ENCODE measurements at regions not wholly inside any gene's neighbourhood (a gene's known extent, or its start where the extent isn't known, plus 50 kb on each side); places are given as distances from the start of the nearest gene placed in this dataset.
A peak's percentile ranks its signal among the peaks of the same experiment; 100 is the strongest.

DNA sequence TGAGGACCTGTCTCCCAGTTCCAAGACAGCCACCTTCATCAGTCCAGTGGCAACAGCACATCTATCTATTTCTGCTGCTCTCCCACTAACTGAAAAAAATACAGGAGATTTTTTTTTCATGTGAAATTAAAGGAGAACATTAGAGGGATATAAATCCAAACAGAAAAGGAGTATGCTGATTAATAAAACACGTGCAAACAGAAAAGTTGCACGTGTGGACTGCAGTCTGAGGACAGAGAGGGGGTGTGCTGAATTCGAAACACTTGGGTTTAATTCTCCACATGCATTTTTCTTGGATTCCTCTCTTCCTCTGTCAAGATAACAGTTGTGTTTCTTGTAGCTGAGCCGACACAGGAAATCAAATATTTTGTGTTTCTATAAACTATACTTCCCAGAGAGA lies 113.4 kb downstream of the CYRIA start:
- no peak overlapping the region for H3K4me3 Mint-ChIP-seq
- H3K27ac Mint-ChIP-seq: no peak overlapping the region
- ATAC-seq (replicated peaks): no peak
- no peaks in the 10 kb centered on the region for H3K27me3 Mint-ChIP-seq
- no peak for DNase-seq
- peaks cover 11% of the 10 kb centered on the region for H3K36me3 Mint-ChIP-seq (ENCODE audit: insufficient read depth)
- no peaks in the 10 kb centered on the region for H3K4me1 Mint-ChIP-seq (ENCODE audit: low read depth in 2 of 2)
- H3K9me3 Mint-ChIP-seq: peaks cover 0 to 8% of the 10 kb centered on the region in 2 donors

DNA sequence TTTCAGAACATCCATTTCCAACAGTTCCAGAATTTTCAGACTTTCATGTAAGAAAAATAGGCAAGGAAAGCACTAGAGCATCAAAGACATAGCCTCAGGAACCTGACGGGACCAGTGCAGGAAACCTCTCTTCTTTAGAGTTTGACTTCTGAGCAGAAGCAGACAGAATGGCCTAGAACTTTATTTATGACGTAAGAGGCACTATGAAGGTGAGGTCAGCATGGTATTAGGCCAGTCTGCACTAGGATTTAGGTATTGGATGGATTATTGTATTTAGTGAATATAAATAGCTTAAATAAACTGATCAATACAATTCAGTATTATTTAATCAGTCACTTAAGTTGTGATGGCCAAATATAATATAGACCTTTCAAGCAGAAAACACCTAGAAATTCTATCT lies 117.6 kb downstream of the CYRIA start:
- no peak overlapping the region for H3K27ac Mint-ChIP-seq
- no peak for DNase-seq
- H3K9me3 Mint-ChIP-seq: no peaks in the 10 kb centered on the region
- no peaks in the 10 kb centered on the region for H3K36me3 Mint-ChIP-seq (ENCODE audit: insufficient read depth)
- no peak for ATAC-seq (replicated peaks)
- no peak overlapping the region for H3K4me3 Mint-ChIP-seq
- no peaks in the 10 kb centered on the region for H3K27me3 Mint-ChIP-seq
- no peaks in the 10 kb centered on the region for H3K4me1 Mint-ChIP-seq (ENCODE audit: low read depth in 2 of 2)

DNA sequence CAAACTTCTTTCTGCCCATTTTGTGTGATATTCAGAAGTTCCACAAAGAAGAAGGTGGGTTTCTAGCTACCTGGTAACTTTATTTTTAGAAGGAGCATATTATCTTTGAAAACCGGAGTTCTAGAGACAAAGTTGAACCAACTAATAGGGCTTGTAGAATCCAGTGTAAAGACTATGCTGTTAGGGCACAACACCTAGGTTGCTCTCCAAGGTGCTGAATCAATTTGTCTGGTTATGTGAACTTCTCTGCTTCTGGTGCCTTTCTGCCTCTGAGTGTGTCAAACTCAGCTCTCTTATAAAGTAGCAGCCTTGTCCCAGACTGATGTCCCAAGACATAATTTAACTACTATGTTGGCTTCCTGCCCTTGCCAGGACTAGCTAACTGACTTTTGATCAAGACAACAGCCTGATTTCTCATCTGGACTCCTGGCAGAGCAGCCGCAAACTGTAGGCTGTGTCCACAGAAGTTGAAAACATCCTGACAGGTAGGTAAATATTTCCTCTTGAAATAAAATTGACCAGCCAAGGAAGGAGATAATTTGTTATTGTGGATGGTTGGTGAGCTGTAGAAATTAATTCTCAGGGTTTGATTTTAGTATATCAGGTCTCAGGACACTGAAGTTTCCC lies 119.4 kb downstream of the CYRIA start:
- Mint-ChIP-seq H3K4me1 (ENCODE audit: low read depth in 2 of 2) (no peaks in the 10 kb centered on the region), H3K9me3 (no peaks in the 10 kb centered on the region), H3K27ac (no peak overlapping the region), H3K36me3 (ENCODE audit: insufficient read depth) (no peaks in the 10 kb centered on the region), H3K27me3 (no peaks in the 10 kb centered on the region), H3K4me3 (no peak overlapping the region)
- peak in 1 of 3 experiments; percentile 11 for DNase-seq
- no peak for ATAC-seq (replicated peaks)

DNA sequence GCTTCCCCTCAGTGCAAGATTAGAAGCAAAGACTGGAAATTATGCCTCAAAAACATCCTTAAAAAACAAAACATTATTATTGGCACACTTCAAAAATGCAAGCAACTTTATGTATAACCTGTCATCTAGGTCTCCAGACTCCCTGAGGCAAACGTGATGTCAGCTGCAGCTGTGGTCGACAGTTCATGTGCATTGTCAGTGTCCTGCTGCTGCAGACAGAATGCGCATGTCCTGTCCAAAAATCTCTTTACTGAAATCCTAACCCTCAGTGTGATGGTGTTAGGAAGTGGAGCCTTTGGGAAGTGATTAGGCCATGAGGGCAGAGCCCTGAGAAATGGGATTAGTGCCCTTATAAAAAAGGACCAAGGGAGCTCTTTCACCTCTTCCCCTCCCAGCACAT lies 126.9 kb downstream of the CYRIA start:
- ATAC-seq (replicated peaks): no peak
- Mint-ChIP-seq H3K9me3 (no peaks in the 10 kb centered on the region), H3K36me3 (ENCODE audit: insufficient read depth) (no peaks in the 10 kb centered on the region), H3K27me3 (peaks cover 7 to 9% of the 10 kb centered on the region in 2 donors), H3K27ac (no peak overlapping the region), H3K4me3 (no peak overlapping the region), H3K4me1 (ENCODE audit: low read depth in 2 of 2) (no peaks in the 10 kb centered on the region)
- no peak for DNase-seq

DNA sequence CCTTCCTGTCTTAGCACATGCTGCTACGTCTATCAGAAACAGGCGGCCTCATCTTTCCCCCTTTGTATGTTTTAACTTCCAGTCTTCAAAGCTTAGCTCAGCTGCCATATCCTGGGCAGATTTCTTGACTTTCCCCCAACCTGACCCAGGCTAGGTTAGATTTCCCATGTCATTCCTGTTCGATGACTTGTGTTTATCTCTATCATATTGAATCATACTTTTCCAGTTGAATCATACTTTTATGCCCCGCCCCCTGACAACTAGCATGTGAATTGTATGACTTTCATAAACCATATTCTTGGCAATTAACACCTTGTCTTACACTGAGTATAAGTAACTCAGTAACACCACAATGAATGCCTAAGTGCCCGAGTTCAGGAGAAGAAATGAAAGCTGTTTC lies 128.3 kb downstream of the CYRIA start:
- no peak overlapping the region for H3K4me3 Mint-ChIP-seq
- H3K27me3 Mint-ChIP-seq: peaks cover 7 to 9% of the 10 kb centered on the region in 2 donors
- no peaks in the 10 kb centered on the region for H3K9me3 Mint-ChIP-seq
- H3K27ac Mint-ChIP-seq: no peak overlapping the region
- ATAC-seq (replicated peaks): no peak
- H3K36me3 Mint-ChIP-seq (ENCODE audit: insufficient read depth): no peaks in the 10 kb centered on the region
- DNase-seq: no peak
- no peaks in the 10 kb centered on the region for H3K4me1 Mint-ChIP-seq (ENCODE audit: low read depth in 2 of 2)

DNA sequence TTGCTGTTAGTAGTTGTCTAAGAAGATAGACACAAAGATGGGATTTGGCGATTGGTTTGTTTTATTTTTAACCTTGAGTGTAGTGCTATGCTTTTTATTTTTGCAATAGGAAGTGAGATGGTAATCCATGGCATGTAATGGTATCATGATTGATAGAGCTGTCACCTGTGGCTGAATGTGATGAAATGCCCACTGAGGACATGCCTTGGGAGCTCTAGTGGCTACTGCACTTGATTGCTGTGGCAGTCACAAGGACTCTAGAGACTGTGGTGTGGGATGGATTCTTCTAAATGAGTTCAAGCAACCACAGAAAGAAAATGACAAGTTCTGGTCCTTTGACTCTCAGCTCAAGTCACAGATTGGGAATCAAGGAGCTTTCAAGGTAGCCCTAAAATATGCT lies 139.4 kb downstream of the CYRIA start:
- Mint-ChIP-seq H3K36me3 (ENCODE audit: insufficient read depth) (no peaks in the 10 kb centered on the region), H3K27me3 (peaks cover 16 to 21% of the 10 kb centered on the region in 2 donors), H3K4me1 (ENCODE audit: low read depth in 2 of 2) (no peaks in the 10 kb centered on the region), H3K9me3 (no peaks in the 10 kb centered on the region), H3K27ac (no peak overlapping the region), H3K4me3 (no peak overlapping the region)
- DNase-seq (no peak), ATAC-seq (replicated peaks) (no peak)

DNA sequence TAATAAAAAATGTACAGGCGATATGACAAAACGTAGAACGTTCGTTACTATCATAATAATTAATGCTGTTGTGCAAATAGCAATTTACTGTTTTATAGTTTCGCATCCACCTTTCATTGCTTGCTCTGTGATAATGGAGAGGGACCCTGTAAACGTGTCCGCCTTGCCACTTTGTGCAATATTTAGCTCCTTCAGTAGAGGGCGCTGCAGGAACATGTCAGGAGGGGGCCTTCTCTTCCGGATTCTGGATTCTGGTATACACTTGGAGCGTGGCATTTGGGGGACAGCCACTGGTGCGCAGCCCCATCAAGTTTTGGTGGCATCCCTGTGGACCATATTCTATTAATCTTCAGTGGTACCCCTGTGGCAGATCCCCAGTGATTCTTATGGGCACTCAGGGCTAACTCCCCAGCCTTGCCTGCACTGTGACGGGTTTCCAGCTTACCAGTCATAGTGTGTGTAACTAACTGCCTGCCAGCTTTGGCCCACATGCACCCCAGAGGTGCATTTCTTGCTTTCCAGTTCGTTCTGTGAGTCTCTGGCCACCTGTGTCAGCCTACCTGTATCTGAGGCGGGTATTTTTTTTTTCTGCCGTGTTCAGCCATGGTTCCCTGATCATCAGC lies 140.3 kb downstream of the CYRIA start:
- no peak overlapping the region for H3K27ac Mint-ChIP-seq
- ATAC-seq (replicated peaks) (no peak), DNase-seq (peak in 1 of 3 experiments; percentile 2)
- no peaks in the 10 kb centered on the region for H3K9me3 Mint-ChIP-seq
- H3K4me3 Mint-ChIP-seq: no peak overlapping the region
- peaks cover 15 to 21% of the 10 kb centered on the region in 2 donors for H3K27me3 Mint-ChIP-seq
- no peaks in the 10 kb centered on the region for H3K4me1 Mint-ChIP-seq (ENCODE audit: low read depth in 2 of 2)
- no peaks in the 10 kb centered on the region for H3K36me3 Mint-ChIP-seq (ENCODE audit: insufficient read depth)

DNA sequence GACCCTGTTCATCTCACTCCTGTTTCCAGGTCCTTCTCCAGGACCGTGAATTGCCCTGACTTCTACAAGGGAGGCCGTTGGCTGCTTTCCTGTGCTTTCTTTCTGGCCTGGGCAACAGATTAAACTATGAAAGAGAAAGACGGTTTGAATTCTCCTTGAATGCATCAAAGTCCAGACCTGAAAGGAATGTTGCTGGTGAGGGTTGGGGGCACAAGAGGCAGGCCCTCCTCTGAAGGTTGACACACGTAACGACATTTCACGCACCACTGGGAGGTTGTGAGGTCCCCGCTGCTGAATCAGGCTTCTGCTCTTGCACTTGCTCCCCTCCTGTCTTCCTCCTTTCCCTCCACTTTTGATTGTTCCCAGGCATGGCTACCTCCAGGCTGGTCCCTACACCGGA lies 141.9 kb downstream of the CYRIA start:
- Mint-ChIP-seq H3K27me3 (peaks cover 10 to 17% of the 10 kb centered on the region in 2 donors), H3K4me1 (ENCODE audit: low read depth in 2 of 2) (no peaks in the 10 kb centered on the region), H3K27ac (no peak overlapping the region), H3K9me3 (no peaks in the 10 kb centered on the region), H3K4me3 (no peak overlapping the region), H3K36me3 (ENCODE audit: insufficient read depth) (no peaks in the 10 kb centered on the region)
- no peak for ATAC-seq (replicated peaks)
- no peak for DNase-seq

DNA sequence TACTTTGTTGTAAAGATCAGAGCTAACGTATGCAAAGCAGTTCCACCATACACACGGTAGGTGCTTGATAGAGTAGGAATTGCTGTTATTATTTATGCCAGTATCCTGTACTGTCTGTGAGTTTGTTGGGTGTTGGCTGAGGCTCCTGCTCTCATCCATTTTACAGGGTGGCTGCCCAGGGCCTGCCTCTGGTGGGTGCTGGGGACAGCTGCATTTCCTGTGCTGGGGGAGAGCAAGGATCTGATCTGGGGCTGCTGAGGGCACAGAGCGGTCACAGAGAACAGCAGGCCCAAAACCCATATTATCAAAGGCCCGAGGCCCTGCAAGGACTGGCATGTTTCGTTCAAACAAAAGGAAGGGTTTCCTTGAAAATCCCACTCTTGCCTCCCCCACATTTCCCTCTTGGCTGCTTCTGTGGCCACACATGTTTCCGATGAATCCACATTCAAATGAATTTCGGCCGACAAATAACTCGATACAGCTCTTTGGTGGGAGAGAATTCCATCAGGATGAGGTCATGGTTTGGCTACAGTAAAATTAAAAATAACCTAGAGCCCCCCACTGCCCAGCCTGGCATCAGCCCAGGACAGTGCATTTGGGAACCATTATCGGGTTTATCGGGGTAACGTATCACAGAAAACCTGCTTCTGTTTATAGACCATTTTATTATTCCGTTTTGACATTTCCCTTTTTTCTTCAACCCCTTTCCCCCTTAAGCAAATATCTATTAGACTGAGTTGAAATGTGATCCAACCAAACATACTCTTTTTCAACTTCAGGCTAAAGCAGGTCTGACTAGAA lies 143.4 kb downstream of the CYRIA start:
- H3K4me1 Mint-ChIP-seq (ENCODE audit: low read depth in 2 of 2): no peaks in the 10 kb centered on the region
- peaks cover 0 to 2% of the 10 kb centered on the region in 2 donors for H3K9me3 Mint-ChIP-seq
- no peak for ATAC-seq (replicated peaks)
- no peak for DNase-seq
- peaks cover 10 to 23% of the 10 kb centered on the region in 2 donors for H3K27me3 Mint-ChIP-seq
- H3K36me3 Mint-ChIP-seq (ENCODE audit: insufficient read depth): no peaks in the 10 kb centered on the region
- no peak overlapping the region for H3K27ac Mint-ChIP-seq
- no peak overlapping the region for H3K4me3 Mint-ChIP-seq

DNA sequence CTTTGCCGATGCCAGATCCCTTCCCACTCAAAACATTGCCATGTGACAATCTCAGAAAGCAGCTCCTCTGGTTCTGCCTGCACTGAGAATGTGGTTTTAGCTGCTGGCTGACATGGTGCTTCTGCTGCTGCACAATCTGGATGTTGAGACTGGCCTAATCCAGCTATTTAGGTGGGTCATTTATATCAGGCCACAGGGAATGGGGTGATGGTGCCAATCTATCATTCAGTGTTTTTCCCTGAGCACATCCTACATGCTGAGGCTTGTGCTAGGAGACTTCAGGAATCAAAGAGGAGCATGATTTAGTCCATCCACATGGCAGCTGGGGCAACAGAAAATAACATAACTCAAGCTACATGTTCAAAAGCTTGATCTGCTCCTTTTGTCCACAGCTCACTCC lies 144.7 kb downstream of the CYRIA start:
- Mint-ChIP-seq H3K4me3 (no peak overlapping the region), H3K9me3 (peaks cover 0 to 2% of the 10 kb centered on the region in 2 donors)
- no peak for DNase-seq

DNA sequence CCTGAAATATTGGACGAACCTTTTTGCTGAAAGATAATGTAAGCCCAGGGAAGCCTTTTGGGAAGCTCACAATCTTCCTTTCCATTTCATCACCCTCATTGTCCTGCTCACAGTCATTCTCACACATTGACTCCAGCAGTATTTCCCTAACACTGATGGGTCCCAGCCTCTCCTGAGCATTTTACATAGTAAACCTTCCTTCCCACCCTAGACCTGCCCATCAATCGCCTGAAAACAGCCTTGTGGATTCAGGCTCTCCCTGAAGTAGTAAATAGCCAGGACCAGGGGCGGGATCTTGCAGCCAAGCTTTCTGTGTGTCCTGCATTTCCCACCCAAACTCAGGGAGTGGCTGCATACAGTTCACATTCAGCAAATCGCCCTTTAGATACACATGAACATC lies 149.9 kb downstream of the CYRIA start:
- peaks cover 14 to 20% of the 10 kb centered on the region in 2 donors for H3K27me3 Mint-ChIP-seq
- no peak overlapping the region for H3K4me3 Mint-ChIP-seq
- no peak overlapping the region for H3K27ac Mint-ChIP-seq
- H3K9me3 Mint-ChIP-seq: peaks cover 0 to 2% of the 10 kb centered on the region in 2 donors
- no peaks in the 10 kb centered on the region for H3K4me1 Mint-ChIP-seq (ENCODE audit: low read depth in 2 of 2)
- DNase-seq: no peak
- no peak for ATAC-seq (replicated peaks)
- no peaks in the 10 kb centered on the region for H3K36me3 Mint-ChIP-seq (ENCODE audit: insufficient read depth)

More for the DNA sequence above, 144.7 kb downstream of the CYRIA start:
- Mint-ChIP-seq H3K27ac (no peak overlapping the region), H3K4me1 (ENCODE audit: low read depth in 2 of 2) (no peaks in the 10 kb centered on the region), H3K36me3 (ENCODE audit: insufficient read depth) (no peaks in the 10 kb centered on the region), H3K27me3 (peaks cover 12 to 23% of the 10 kb centered on the region in 2 donors)
- no peak for ATAC-seq (replicated peaks)

DNA sequence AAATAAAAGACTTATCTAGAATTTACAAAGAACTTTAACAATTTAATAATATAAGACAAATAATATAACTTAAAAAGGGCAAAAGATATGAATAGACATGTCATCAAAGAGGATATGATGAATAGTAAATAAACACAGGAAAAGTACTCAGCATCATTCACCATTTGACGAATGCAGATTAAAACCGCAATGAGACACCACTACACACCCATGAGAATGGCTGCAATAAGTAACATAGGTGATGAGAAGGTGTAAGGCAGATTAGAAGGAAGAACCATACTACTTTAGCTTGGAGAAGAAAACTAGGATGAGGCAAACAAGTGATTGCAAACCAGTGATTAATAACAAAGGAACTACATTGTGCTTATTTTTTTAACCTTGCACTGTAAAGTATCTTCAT lies 152.0 kb downstream of the CYRIA start:
- Mint-ChIP-seq H3K4me3 (no peak overlapping the region), H3K27me3 (peaks cover 34 to 35% of the 10 kb centered on the region in 2 donors), H3K36me3 (ENCODE audit: insufficient read depth) (no peaks in the 10 kb centered on the region), H3K9me3 (peaks cover 0 to 2% of the 10 kb centered on the region in 2 donors), H3K27ac (no peak overlapping the region), H3K4me1 (ENCODE audit: low read depth in 2 of 2) (no peaks in the 10 kb centered on the region)
- ATAC-seq (replicated peaks) (no peak), DNase-seq (no peak)

DNA sequence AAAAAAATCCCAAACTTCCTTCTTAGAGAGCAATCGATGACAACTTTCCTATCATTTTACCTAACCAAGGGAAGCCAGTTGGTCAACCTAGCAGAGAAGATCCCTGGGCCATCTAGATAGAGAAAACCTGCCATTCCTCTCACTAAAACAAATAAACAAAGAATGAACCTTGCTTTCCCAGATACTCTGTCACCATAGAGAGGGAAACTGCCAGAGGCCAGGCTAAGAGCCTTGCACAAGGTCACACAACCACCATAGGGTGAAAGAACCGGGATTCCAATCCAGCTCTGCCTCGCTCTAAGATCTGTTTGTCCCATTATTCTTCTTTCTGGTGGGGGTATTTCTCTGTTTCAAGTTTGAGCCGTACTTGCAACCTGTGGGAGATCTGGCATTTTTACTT lies 154.6 kb downstream of the CYRIA start:
- Mint-ChIP-seq H3K4me3 (no peak overlapping the region), H3K4me1 (ENCODE audit: low read depth in 2 of 2) (no peaks in the 10 kb centered on the region), H3K9me3 (no peaks in the 10 kb centered on the region), H3K27ac (no peak overlapping the region), H3K27me3 (peaks cover 35 to 51% of the 10 kb centered on the region in 2 donors), H3K36me3 (ENCODE audit: insufficient read depth) (no peaks in the 10 kb centered on the region)
- ATAC-seq (replicated peaks) (no peak), DNase-seq (no peak)

DNA sequence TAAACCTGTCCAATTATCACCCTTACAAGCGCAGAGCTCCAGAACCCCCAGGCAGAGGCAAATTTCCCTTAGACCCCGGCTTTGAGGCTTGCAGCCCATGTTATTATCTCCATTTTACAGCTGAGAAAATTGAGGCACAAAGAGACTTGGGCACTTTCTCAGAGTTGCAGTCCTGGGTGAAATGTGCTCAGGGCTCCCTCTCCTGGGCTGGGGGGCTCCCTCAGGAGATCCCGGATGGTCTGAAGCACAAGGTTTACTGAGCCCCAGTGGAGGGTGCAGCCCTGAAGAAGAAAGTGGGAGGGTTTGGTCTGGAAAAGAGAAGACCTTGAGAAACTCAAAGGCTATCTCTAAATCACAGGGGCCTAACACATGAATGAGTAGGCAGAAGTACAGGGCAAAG lies 156.6 kb downstream of the CYRIA start:
- no peak for DNase-seq
- Mint-ChIP-seq H3K4me3 (no peak overlapping the region), H3K27ac (no peak overlapping the region), H3K36me3 (ENCODE audit: insufficient read depth) (no peaks in the 10 kb centered on the region), H3K4me1 (ENCODE audit: low read depth in 2 of 2) (no peaks in the 10 kb centered on the region), H3K9me3 (no peaks in the 10 kb centered on the region), H3K27me3 (peaks cover 35 to 43% of the 10 kb centered on the region in 2 donors)
- no peak for ATAC-seq (replicated peaks)

All from effector memory CD8-positive, alpha-beta T cell (primary cell).